ENCODE measurements at regions not wholly inside any gene's neighbourhood (a gene's known extent, or its start where the extent isn't known, plus 50 kb on each side); places are given as distances from the start of the nearest gene placed in this dataset.

DNA sequence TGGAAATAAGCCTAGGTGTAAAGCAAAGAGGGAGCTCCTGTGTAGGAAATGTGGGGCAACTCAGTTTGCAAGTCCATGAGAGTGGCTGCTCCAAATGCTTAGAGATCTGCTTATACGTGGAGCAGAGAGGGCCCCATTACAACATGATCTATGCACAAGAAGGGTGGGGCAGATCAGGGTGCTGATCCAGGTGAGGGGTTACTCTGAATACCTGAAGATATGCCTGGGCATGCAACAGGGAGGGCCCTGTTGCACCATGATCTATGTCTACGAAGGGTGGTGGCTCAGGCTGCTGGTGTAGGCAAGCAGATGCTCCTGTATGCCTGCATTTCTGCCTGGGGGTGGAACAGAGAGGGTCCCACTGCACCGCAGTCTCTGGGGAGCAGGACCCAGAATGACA, 1121.2 kb downstream of the RAPGEF2 start:
- TF ChIP-seq, protein P1, sequence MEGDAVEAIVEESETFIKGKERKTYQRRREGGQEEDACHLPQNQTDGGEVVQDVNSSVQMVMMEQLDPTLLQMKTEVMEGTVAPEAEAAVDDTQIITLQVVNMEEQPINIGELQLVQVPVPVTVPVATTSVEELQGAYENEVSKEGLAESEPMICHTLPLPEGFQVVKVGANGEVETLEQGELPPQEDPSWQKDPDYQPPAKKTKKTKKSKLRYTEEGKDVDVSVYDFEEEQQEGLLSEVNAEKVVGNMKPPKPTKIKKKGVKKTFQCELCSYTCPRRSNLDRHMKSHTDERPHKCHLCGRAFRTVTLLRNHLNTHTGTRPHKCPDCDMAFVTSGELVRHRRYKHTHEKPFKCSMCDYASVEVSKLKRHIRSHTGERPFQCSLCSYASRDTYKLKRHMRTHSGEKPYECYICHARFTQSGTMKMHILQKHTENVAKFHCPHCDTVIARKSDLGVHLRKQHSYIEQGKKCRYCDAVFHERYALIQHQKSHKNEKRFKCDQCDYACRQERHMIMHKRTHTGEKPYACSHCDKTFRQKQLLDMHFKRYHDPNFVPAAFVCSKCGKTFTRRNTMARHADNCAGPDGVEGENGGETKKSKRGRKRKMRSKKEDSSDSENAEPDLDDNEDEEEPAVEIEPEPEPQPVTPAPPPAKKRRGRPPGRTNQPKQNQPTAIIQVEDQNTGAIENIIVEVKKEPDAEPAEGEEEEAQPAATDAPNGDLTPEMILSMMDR (IDR thresholded peaks at IDR 0.05) = no peak
- TF ChIP-seq EZH2 (IDR thresholded peaks at IDR 0.05; ENCODE audit: borderline replicate concordance, insufficient read depth, low read depth, low read length, poor library complexity, severe bottlenecking) = no peak

Data from B cell (primary cell).